Liver (tissue), 8 donors: ENCODE measurements at regions not wholly inside any gene's neighbourhood (a gene's known extent, or its start where the extent isn't known, plus 50 kb on each side); places are given as distances from the start of the nearest gene placed in this dataset.

ENCODE experiments used
- DNase-seq: peaks from one replicate; pipeline ENCODE4 v3.0.0-alpha.2; 2017; ENCODE audit warnings: low spot score
- H3K27ac ChIP-seq, 2 donors: one replicate each; pipeline ENCODE4 v1.7.0; 2013; ENCODE audit warnings: inconsistent platforms in 2 of 2, low read length in 2 of 2, control low read depth in 1 of 2, low read depth in 1 of 2, mild to moderate bottlenecking in 1 of 2
- H3K27me3 ChIP-seq, 4 donors: one replicate each; pipeline versions ENCODE4 v1.6.1 to v1.7.0; 2013; ENCODE audit warnings: low read length in 3 of 4, inconsistent platforms in 1 of 4, mild to moderate bottlenecking in 1 of 4, moderate library complexity in 1 of 4; ENCODE audit not compliant: control insufficient read depth in 4 of 4, insufficient read depth in 4 of 4
- H3K36me3 ChIP-seq, 4 donors: one replicate each; pipeline versions ENCODE4 v1.6.1 to v1.7.0; 2013; ENCODE audit warnings: low read length in 3 of 4, mild to moderate bottlenecking in 3 of 4, low read depth in 1 of 4, moderate library complexity in 1 of 4; ENCODE audit not compliant: control insufficient read depth in 4 of 4, insufficient read depth in 3 of 4
- H3K4me1 ChIP-seq, 4 donors: one replicate each; pipeline versions ENCODE4 v1.6.1 to v1.7.0; 2013; ENCODE audit warnings: low read length in 3 of 4, mild to moderate bottlenecking in 3 of 4, moderate library complexity in 1 of 4; ENCODE audit not compliant: control insufficient read depth in 4 of 4, insufficient read depth in 4 of 4
- H3K4me3 ChIP-seq, 3 donors: one replicate each; pipeline versions ENCODE4 v1.6.1 to v1.7.0; 2013; ENCODE audit warnings: low read length in 3 of 3, control low read depth in 1 of 3, low read depth in 1 of 3, mild to moderate bottlenecking in 1 of 3
- H3K9ac ChIP-seq, 2 donors: one replicate each; pipeline ENCODE4 v1.7.0; 2013; ENCODE audit warnings: low read length in 2 of 2, mild to moderate bottlenecking in 2 of 2, moderate library complexity in 2 of 2, control low read depth in 1 of 2, low read depth in 1 of 2
- H3K9me3 ChIP-seq, 4 donors: one replicate each; pipeline versions ENCODE4 v1.6.1 to v1.7.0; 2013; ENCODE audit warnings: low read length in 3 of 4; ENCODE audit not compliant: control insufficient read depth in 4 of 4
- EGR1 ChIP-seq, 2 donors: IDR thresholded peaks; 2 replicates each; pipeline ENCODE4 v1.6.1; 2016 to 2018; ENCODE audit warnings: antibody characterized with exemption in 2 of 2, low read depth in 2 of 2
- FOXA1 ChIP-seq: IDR thresholded peaks from 2 replicates; pipeline ENCODE4 v1.6.1; 2016; ENCODE audit warnings: antibody characterized with exemption
- FOXA2 ChIP-seq: IDR thresholded peaks from 2 replicates; pipeline ENCODE4 v1.6.1; 2016; ENCODE audit warnings: antibody characterized with exemption
- GABPA ChIP-seq, 2 donors: IDR thresholded peaks in 1 of 2; conservative IDR thresholded peaks in 1 of 2; 2 replicates each; pipeline ENCODE4 v1.6.1; 2016; ENCODE audit warnings: antibody characterized with exemption in 2 of 2, mild to moderate bottlenecking in 1 of 2, moderate library complexity in 1 of 2
- HNF4A ChIP-seq, 2 donors: conservative IDR thresholded peaks; 2 replicates each; pipeline ENCODE4 v1.6.1; 2016; ENCODE audit warnings: antibody characterized with exemption in 2 of 2, mild to moderate bottlenecking in 2 of 2
- HNF4G ChIP-seq: IDR thresholded peaks from 2 replicates; pipeline ENCODE4 v1.6.1; 2016; ENCODE audit warnings: antibody characterized with exemption
- JUND ChIP-seq, 2 donors: IDR thresholded peaks; 2 replicates each; pipeline ENCODE4 v1.6.1; 2016; ENCODE audit warnings: antibody characterized with exemption in 2 of 2
- NR2F2 ChIP-seq: IDR thresholded peaks from 2 replicates; pipeline ENCODE4 v1.6.1; 2016; ENCODE audit warnings: antibody characterized with exemption
- RAD21 ChIP-seq, 2 donors: IDR thresholded peaks; 2 replicates each; pipeline ENCODE4 v1.6.1; 2016; ENCODE audit warnings: antibody characterized with exemption in 2 of 2, mild to moderate bottlenecking in 2 of 2
- RXRA ChIP-seq, 2 donors: IDR thresholded peaks; 2 replicates each; pipeline ENCODE4 v1.6.1; 2017 to 2018; ENCODE audit warnings: antibody characterized with exemption in 2 of 2, mild to moderate bottlenecking in 1 of 2
- SP1 ChIP-seq: IDR thresholded peaks from 2 replicates; pipeline ENCODE4 v1.6.1; 2018; ENCODE audit warnings: antibody characterized with exemption, mild to moderate bottlenecking
- TAF1 ChIP-seq: conservative IDR thresholded peaks from 2 replicates; pipeline ENCODE4 v1.6.1; 2016; ENCODE audit warnings: antibody characterized with exemption, mild to moderate bottlenecking
- YY1 ChIP-seq: IDR thresholded peaks from 2 replicates; pipeline ENCODE4 v1.6.1; 2016; ENCODE audit warnings: antibody characterized with exemption, mild to moderate bottlenecking
- WGBS: extraction: QIAGEN DNeasy Blood & Tissue Kit; methylation state at CpG from one replicate; pipeline ENCODE4 v1.1.7; 2013; 5-methylcytosine and 5-hydroxymethylcytosine counted together
- TF ChIP-seq, protein P1 (sequence below): IDR thresholded peaks from 2 replicates; pipeline ENCODE4 v1.6.1; 2016; ENCODE audit warnings: antibody characterized with exemption
- TF ChIP-seq, protein P2 (sequence below): IDR thresholded peaks from 2 replicates; pipeline ENCODE4 v1.6.1; 2016; ENCODE audit warnings: antibody characterized with exemption
- TF ChIP-seq, protein P3 (sequence below): IDR thresholded peaks from 2 replicates; pipeline ENCODE4 v1.6.1; 2016; ENCODE audit warnings: antibody characterized with exemption, mild to moderate bottlenecking
- TF ChIP-seq, protein P4 (sequence below): fragments of 150-350 bp; IDR thresholded peaks from 2 replicates; pipeline ENCODE4 v1.5.1; 2017; ENCODE audit warnings: improper control_type of control experiment, low read depth, low read length; ENCODE audit not compliant: missing input control
- TF ChIP-seq, protein P5 (sequence below): IDR thresholded peaks from 2 replicates; pipeline ENCODE4 v1.6.1; 2016; ENCODE audit warnings: antibody characterized with exemption
- donor health status: healthy.
- donor health status: healthy.
- donor health status: healthy.
- donor health status: healthy.
- donor health status: healthy.

DNA sequence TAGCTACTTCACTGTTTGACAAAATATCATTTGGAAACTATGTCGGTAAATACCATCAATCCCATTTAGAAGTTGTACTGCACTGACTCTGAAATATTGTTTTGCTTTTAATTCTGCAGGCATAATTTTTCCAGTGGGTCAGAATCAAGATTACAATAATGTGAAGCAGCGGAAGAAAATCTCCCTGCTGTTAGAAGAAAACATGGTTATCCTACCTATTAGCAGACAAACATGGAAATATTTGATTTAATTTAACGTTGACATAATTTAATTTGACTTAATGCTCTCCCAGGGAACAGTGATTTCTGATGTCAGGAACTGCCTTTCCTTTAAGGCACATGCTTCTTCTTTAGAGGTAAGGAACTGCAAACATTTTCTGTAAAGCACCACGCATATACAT, 634.0 kb downstream of the LTN1 start:
- no peaks in the 10 kb centered on the region for H3K9me3 ChIP-seq
- WGBS, result 92% methylated on average over 4 of the region's 4 CpGs
- no peak overlapping the region for H3K9ac ChIP-seq
- H3K27me3 ChIP-seq, result no peaks in the 10 kb centered on the region
- H3K4me3 ChIP-seq, result no peak overlapping the region
- no peaks in the 10 kb centered on the region for H3K4me1 ChIP-seq
- H3K36me3 ChIP-seq, result no peaks in the 10 kb centered on the region
- H3K27ac ChIP-seq, result no peak overlapping the region
- DNase-seq, result no peak
- no peak for TF ChIP-seq FOXA2
- TF ChIP-seq, protein P1, sequence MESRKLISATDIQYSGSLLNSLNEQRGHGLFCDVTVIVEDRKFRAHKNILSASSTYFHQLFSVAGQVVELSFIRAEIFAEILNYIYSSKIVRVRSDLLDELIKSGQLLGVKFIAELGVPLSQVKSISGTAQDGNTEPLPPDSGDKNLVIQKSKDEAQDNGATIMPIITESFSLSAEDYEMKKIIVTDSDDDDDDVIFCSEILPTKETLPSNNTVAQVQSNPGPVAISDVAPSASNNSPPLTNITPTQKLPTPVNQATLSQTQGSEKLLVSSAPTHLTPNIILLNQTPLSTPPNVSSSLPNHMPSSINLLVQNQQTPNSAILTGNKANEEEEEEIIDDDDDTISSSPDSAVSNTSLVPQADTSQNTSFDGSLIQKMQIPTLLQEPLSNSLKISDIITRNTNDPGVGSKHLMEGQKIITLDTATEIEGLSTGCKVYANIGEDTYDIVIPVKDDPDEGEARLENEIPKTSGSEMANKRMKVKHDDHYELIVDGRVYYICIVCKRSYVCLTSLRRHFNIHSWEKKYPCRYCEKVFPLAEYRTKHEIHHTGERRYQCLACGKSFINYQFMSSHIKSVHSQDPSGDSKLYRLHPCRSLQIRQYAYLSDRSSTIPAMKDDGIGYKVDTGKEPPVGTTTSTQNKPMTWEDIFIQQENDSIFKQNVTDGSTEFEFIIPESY, result no peak
- TF ChIP-seq, protein P2, sequence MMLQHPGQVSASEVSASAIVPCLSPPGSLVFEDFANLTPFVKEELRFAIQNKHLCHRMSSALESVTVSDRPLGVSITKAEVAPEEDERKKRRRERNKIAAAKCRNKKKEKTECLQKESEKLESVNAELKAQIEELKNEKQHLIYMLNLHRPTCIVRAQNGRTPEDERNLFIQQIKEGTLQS, result no peak
- TF ChIP-seq JUND (IDR thresholded peaks at IDR 0.05), result no peak
- no peak for TF ChIP-seq SP1
- no peak for TF ChIP-seq TAF1
- no peak for TF ChIP-seq YY1
- TF ChIP-seq HNF4G, result no peak
- no peak for TF ChIP-seq RAD21 (IDR thresholded peaks at IDR 0.05)
- TF ChIP-seq, protein P3, sequence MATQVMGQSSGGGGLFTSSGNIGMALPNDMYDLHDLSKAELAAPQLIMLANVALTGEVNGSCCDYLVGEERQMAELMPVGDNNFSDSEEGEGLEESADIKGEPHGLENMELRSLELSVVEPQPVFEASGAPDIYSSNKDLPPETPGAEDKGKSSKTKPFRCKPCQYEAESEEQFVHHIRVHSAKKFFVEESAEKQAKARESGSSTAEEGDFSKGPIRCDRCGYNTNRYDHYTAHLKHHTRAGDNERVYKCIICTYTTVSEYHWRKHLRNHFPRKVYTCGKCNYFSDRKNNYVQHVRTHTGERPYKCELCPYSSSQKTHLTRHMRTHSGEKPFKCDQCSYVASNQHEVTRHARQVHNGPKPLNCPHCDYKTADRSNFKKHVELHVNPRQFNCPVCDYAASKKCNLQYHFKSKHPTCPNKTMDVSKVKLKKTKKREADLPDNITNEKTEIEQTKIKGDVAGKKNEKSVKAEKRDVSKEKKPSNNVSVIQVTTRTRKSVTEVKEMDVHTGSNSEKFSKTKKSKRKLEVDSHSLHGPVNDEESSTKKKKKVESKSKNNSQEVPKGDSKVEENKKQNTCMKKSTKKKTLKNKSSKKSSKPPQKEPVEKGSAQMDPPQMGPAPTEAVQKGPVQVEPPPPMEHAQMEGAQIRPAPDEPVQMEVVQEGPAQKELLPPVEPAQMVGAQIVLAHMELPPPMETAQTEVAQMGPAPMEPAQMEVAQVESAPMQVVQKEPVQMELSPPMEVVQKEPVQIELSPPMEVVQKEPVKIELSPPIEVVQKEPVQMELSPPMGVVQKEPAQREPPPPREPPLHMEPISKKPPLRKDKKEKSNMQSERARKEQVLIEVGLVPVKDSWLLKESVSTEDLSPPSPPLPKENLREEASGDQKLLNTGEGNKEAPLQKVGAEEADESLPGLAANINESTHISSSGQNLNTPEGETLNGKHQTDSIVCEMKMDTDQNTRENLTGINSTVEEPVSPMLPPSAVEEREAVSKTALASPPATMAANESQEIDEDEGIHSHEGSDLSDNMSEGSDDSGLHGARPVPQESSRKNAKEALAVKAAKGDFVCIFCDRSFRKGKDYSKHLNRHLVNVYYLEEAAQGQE, result no peak
- TF ChIP-seq NR2F2, result no peak
- no peak for TF ChIP-seq FOXA1
- TF ChIP-seq, protein P4, sequence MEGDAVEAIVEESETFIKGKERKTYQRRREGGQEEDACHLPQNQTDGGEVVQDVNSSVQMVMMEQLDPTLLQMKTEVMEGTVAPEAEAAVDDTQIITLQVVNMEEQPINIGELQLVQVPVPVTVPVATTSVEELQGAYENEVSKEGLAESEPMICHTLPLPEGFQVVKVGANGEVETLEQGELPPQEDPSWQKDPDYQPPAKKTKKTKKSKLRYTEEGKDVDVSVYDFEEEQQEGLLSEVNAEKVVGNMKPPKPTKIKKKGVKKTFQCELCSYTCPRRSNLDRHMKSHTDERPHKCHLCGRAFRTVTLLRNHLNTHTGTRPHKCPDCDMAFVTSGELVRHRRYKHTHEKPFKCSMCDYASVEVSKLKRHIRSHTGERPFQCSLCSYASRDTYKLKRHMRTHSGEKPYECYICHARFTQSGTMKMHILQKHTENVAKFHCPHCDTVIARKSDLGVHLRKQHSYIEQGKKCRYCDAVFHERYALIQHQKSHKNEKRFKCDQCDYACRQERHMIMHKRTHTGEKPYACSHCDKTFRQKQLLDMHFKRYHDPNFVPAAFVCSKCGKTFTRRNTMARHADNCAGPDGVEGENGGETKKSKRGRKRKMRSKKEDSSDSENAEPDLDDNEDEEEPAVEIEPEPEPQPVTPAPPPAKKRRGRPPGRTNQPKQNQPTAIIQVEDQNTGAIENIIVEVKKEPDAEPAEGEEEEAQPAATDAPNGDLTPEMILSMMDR, result no peak
- TF ChIP-seq GABPA (IDR thresholded peaks at IDR 0.05 in 1 of 2, conservative IDR thresholded peaks at IDR 0.05 in 1 of 2), result no peak
- TF ChIP-seq, protein P5, sequence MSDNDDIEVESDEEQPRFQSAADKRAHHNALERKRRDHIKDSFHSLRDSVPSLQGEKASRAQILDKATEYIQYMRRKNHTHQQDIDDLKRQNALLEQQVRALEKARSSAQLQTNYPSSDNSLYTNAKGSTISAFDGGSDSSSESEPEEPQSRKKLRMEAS, result no peak
- no peak for TF ChIP-seq RXRA (IDR thresholded peaks at IDR 0.05)
- no peak for TF ChIP-seq EGR1 (IDR thresholded peaks at IDR 0.05; ENCODE audit: low read depth in 2 of 2)
- no peak for TF ChIP-seq HNF4A (conservative IDR thresholded peaks at IDR 0.05)

DNA sequence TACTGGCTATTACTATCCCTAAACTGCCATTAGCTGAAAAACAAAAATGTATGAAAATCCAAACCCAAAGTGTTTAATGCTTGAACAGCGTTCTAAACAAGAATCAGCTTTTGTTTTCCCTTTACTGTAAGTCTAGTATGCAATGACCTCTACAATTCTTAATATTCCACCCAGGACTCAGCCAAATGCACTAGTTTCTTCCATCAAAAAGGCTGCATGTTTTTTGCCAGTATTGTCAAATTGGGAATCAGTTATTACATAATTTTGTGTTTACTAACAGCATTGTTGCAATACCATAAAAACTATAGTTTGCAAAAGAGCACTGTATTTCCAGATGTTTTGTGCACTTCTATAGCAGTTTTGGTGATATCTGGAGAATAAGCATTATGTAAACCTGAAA, 634.5 kb downstream of the LTN1 start:
- H3K36me3 ChIP-seq, result no peaks in the 10 kb centered on the region
- no peak overlapping the region for H3K27ac ChIP-seq
- WGBS, result 93% methylated on average over 1 of the region's 1 CpG
- no peaks in the 10 kb centered on the region for H3K4me1 ChIP-seq
- TF ChIP-seq RXRA (IDR thresholded peaks at IDR 0.05) (no peak), NR2F2 (no peak), GABPA (IDR thresholded peaks at IDR 0.05 in 1 of 2, conservative IDR thresholded peaks at IDR 0.05 in 1 of 2) (no peak), HNF4A (conservative IDR thresholded peaks at IDR 0.05) (no peak)
- TF ChIP-seq, protein P2, result no peak
- TF ChIP-seq, protein P4, result no peak
- DNase-seq, result no peak
- no peaks in the 10 kb centered on the region for H3K27me3 ChIP-seq
- H3K9me3 ChIP-seq, result no peaks in the 10 kb centered on the region
- H3K4me3 ChIP-seq, result no peak overlapping the region
- H3K9ac ChIP-seq, result no peak overlapping the region
